Hepatocyte (in vitro differentiated cells): ENCODE measurements at regions not wholly inside any gene's neighbourhood (a gene's known extent, or its start where the extent isn't known, plus 50 kb on each side); places are given as distances from the start of the nearest gene placed in this dataset.
A peak's percentile ranks its signal among the peaks of the same experiment; 100 is the strongest.

Source experiments
- DNase-seq: peaks from one replicate; pipeline ENCODE4 v3.0.0-alpha.2; 2016; ENCODE audit warnings: low spot score
- H2AFZ ChIP-seq: fragments of 200-600 bp; sonication (generic); 2 replicates; pipeline ENCODE4 v1.6.0; 2016; ENCODE audit warnings: antibody characterized with exemption, mild to moderate bottlenecking
- H3K27ac ChIP-seq: fragments of 200-600 bp; sonication (generic); 2 replicates; pipeline ENCODE4 v1.5.1; 2016; ENCODE audit warnings: mild to moderate bottlenecking
- H3K27me3 ChIP-seq: fragments of 200-600 bp; sonication (generic); 2 replicates; pipeline ENCODE4 v1.6.1; 2016
- H3K36me3 ChIP-seq: fragments of 200-600 bp; sonication (generic); replicated peaks from 2 replicates; pipeline ENCODE4 v1.5.1; 2016; ENCODE audit warnings: low read depth; ENCODE audit not compliant: insufficient read depth
- H3K4me1 ChIP-seq: fragments of 200-600 bp; sonication (generic); 2 replicates; pipeline ENCODE4 v1.5.1; 2016; ENCODE audit warnings: mild to moderate bottlenecking, moderate library complexity; ENCODE audit not compliant: insufficient read depth
- H3K4me2 ChIP-seq: fragments of 200-600 bp; sonication (generic); 2 replicates; pipeline ENCODE4 v1.6.0; 2016
- H3K4me3 ChIP-seq: fragments of 200-600 bp; sonication (generic); 2 replicates; pipeline ENCODE4 v1.5.1; 2016; ENCODE audit warnings: mild to moderate bottlenecking
- H3K79me2 ChIP-seq: fragments of 200-600 bp; sonication (generic); 2 replicates; pipeline ENCODE4 v1.6.0; 2017; ENCODE audit warnings: mild to moderate bottlenecking
- H3K9me2 ChIP-seq: fragments of 200-600 bp; sonication (generic); replicated peaks from 2 replicates; pipeline ENCODE4 v1.6.0; 2017; ENCODE audit warnings: mild to moderate bottlenecking; ENCODE audit not compliant: insufficient read depth
- H3K9me3 ChIP-seq: fragments of 200-600 bp; sonication (generic); 2 replicates; pipeline ENCODE4 v1.5.1; 2016; ENCODE audit warnings: low read depth, mild to moderate bottlenecking
- H4K20me1 ChIP-seq: fragments of 200-600 bp; sonication (generic); 2 replicates; pipeline ENCODE4 v1.6.0; 2016; ENCODE audit warnings: mild to moderate bottlenecking; ENCODE audit not compliant: insufficient read depth, poor library complexity, severe bottlenecking
- CTCF ChIP-seq: fragments of 200-600 bp; sonication (generic); IDR thresholded peaks from 2 replicates; pipeline ENCODE4 v1.5.1; 2016; ENCODE audit warnings: antibody characterized with exemption, mild to moderate bottlenecking; ENCODE audit not compliant: poor library complexity
- EZH2 ChIP-seq: fragments of 200-600 bp; sonication (generic); IDR thresholded peaks from 2 replicates; pipeline ENCODE4 v1.6.1; 2016; ENCODE audit warnings: antibody characterized with exemption, mild to moderate bottlenecking, borderline replicate concordance
- EZH2phosphoT487 ChIP-seq: fragments of 200-600 bp; sonication (generic); IDR thresholded peaks from one replicate; pipeline ENCODE4 v1.6.1; 2018; ENCODE audit warnings: antibody characterized with exemption, mild to moderate bottlenecking, low read depth, moderate library complexity; ENCODE audit not compliant: unreplicated experiment, severe bottlenecking
- WGBS: methylation state at CpG from one replicate; pipeline ENCODE4 v1.1.6; 2016; ENCODE audit warnings: low lambda C conversion rate; ENCODE audit errors: missing lambda C conversion rate; 5-methylcytosine and 5-hydroxymethylcytosine counted together

GRCh38 chr2:216774180-216774579, 78.8 kb upstream of the IGFBP5 start:
- TF ChIP-seq CTCF = no peak
- no peak for TF ChIP-seq EZH2
- no peak for TF ChIP-seq EZH2phosphoT487
- Histone ChIP-seq H3K27ac (peak overlapping the region; percentile 48), H3K9me2 (no peaks in the 10 kb centered on the region), H3K27me3 (no peaks in the 10 kb centered on the region), H3K4me1 (no peaks in the 10 kb centered on the region), H3K36me3 (no peaks in the 10 kb centered on the region), H3K4me3 (no peak overlapping the region), H3K79me2 (no peaks in the 10 kb centered on the region), H2AFZ (no peak overlapping the region), H3K9me3 (no peaks in the 10 kb centered on the region), H3K4me2 (no peak overlapping the region), H4K20me1 (no peaks in the 10 kb centered on the region)
- DNase-seq = no peak
- WGBS = 87% methylated on average over 6 of the region's 6 CpGs

GRCh38 chr2:216773072-216773471, 77.7 kb upstream of the IGFBP5 start:
- Histone ChIP-seq H3K27me3 (no peaks in the 10 kb centered on the region), H3K4me3 (no peak overlapping the region), H3K27ac (no peak overlapping the region), H3K4me1 (no peaks in the 10 kb centered on the region), H2AFZ (no peak overlapping the region), H3K36me3 (no peaks in the 10 kb centered on the region), H3K9me2 (no peaks in the 10 kb centered on the region), H4K20me1 (no peaks in the 10 kb centered on the region), H3K79me2 (no peaks in the 10 kb centered on the region), H3K4me2 (no peak overlapping the region), H3K9me3 (no peaks in the 10 kb centered on the region)
- no peak for DNase-seq
- TF ChIP-seq CTCF = no peak
- TF ChIP-seq EZH2 = no peak
- TF ChIP-seq EZH2phosphoT487 = no peak
- 71% methylated on average over 8 of the region's 8 CpGs for WGBS

GRCh38 chr2:216770717-216771116, 75.4 kb upstream of the IGFBP5 start:
- TF ChIP-seq EZH2 (no peak), CTCF (no peak), EZH2phosphoT487 (no peak)
- 92% methylated on average over 2 of the region's 2 CpGs for WGBS

GRCh38 chr2:216770050-216770449, 74.7 kb upstream of the IGFBP5 start:
- Histone ChIP-seq H3K4me2 (no peak overlapping the region), H3K36me3 (no peaks in the 10 kb centered on the region), H3K27ac (no peak overlapping the region), H3K27me3 (no peaks in the 10 kb centered on the region), H3K9me2 (no peaks in the 10 kb centered on the region), H3K4me1 (peaks cover 14% of the 10 kb centered on the region), H3K79me2 (no peaks in the 10 kb centered on the region), H4K20me1 (no peaks in the 10 kb centered on the region), H3K9me3 (no peaks in the 10 kb centered on the region), H3K4me3 (no peak overlapping the region), H2AFZ (no peak overlapping the region)
- 62% methylated on average over 3 of the region's 3 CpGs for WGBS
- TF ChIP-seq EZH2phosphoT487 = no peak
- TF ChIP-seq EZH2 = no peak
- no peak for TF ChIP-seq CTCF
- no peak for DNase-seq

More at GRCh38 chr2:216770717-216771116, 75.4 kb upstream of the IGFBP5 start:
- no peak overlapping the region for H3K4me2 ChIP-seq
- no peaks in the 10 kb centered on the region for H3K27me3 ChIP-seq
- no peaks in the 10 kb centered on the region for H3K9me2 ChIP-seq
- no peak overlapping the region for H3K4me3 ChIP-seq
- no peaks in the 10 kb centered on the region for H3K36me3 ChIP-seq
- H3K9me3 ChIP-seq = no peaks in the 10 kb centered on the region
- DNase-seq = no peak
- no peak overlapping the region for H3K27ac ChIP-seq
- H3K79me2 ChIP-seq = no peaks in the 10 kb centered on the region
- H2AFZ ChIP-seq = no peak overlapping the region
- no peaks in the 10 kb centered on the region for H4K20me1 ChIP-seq
- H3K4me1 ChIP-seq = peaks cover 8% of the 10 kb centered on the region
